Neural cell (in vitro differentiated cells): ENCODE measurements at regions not wholly inside any gene's neighbourhood (a gene's known extent, or its start where the extent isn't known, plus 50 kb on each side); places are given as distances from the start of the nearest gene placed in this dataset.
A peak's percentile ranks its signal among the peaks of the same experiment; 100 is the strongest.

Experiments used
- H2AFZ ChIP-seq: fragments of 200-600, 300-800 bp; sonication (generic), shearing (Covaris generic); 2 replicates; pipeline ENCODE4 v1.6.0; 2014; ENCODE audit warnings: low read depth, mild to moderate bottlenecking, antibody characterized with exemption, low read length, moderate library complexity
- H3F3A ChIP-seq: fragments of 200-600 bp; shearing (Covaris generic); 2 replicates; pipeline ENCODE4 v1.6.1; 2016; ENCODE audit warnings: mild to moderate bottlenecking, moderate library complexity, mixed read lengths, antibody characterized with exemption, low read length; ENCODE audit not compliant: insufficient read depth, poor library complexity, severe bottlenecking
- H3K27ac ChIP-seq: fragments of 200-600, 300-800 bp; sonication (generic), shearing (Covaris generic); 2 replicates; pipeline ENCODE4 v1.5.1; 2014; ENCODE audit warnings: mild to moderate bottlenecking, low read length, moderate library complexity
- H3K27me3 ChIP-seq: fragments of 300-800, 200-600 bp; sonication (generic), shearing (Covaris generic); 2 replicates; pipeline ENCODE4 v1.6.0; 2014; ENCODE audit warnings: mild to moderate bottlenecking, low read depth, low read length, moderate library complexity; ENCODE audit not compliant: insufficient read depth
- H3K36me3 ChIP-seq: fragments of 300-800, 200-600 bp; sonication (generic), shearing (Covaris generic); 2 replicates; pipeline ENCODE4 v1.5.1; 2014; ENCODE audit warnings: mild to moderate bottlenecking, antibody characterized with exemption, low read length, moderate library complexity; ENCODE audit not compliant: insufficient read depth
- H3K4me2 ChIP-seq: fragments of 300-800, 200-600 bp; sonication (generic), shearing (Covaris generic); 2 replicates; pipeline ENCODE4 v1.6.0; 2014; ENCODE audit warnings: mild to moderate bottlenecking, low read length
- H3K4me3 ChIP-seq: fragments of 300-800, 200-600 bp; sonication (generic), shearing (Covaris generic); 2 replicates; pipeline ENCODE4 v1.5.1; 2014; ENCODE audit warnings: mild to moderate bottlenecking, low read length, moderate library complexity
- H3K79me2 ChIP-seq: fragments of 200-600 bp; shearing (Covaris generic); replicated peaks from 2 replicates; pipeline ENCODE4 v1.6.0; 2014; ENCODE audit warnings: mild to moderate bottlenecking, low read length, moderate library complexity; ENCODE audit not compliant: insufficient read depth
- H3K9ac ChIP-seq: fragments of 300-800, 200-600 bp; sonication (generic), shearing (Covaris generic); 2 replicates; pipeline ENCODE4 v1.6.1; 2016; ENCODE audit warnings: mild to moderate bottlenecking, low read length, mixed read lengths
- H3K9me2 ChIP-seq: fragments of 200-600 bp; shearing (Covaris generic); 2 replicates; pipeline ENCODE4 v1.6.1; 2016; ENCODE audit warnings: mild to moderate bottlenecking, low read length, mixed read lengths; ENCODE audit not compliant: insufficient read depth
- H3K9me3 ChIP-seq: fragments of 200-600, 300-800 bp; sonication (generic), shearing (Covaris generic); 2 replicates; pipeline ENCODE4 v1.6.1; 2016; ENCODE audit warnings: mild to moderate bottlenecking, mixed run types, low read length, moderate library complexity, mixed read lengths
- H4K20me1 ChIP-seq: fragments of 200-600 bp; shearing (Covaris generic); 2 replicates; pipeline ENCODE4 v1.6.1; 2016; ENCODE audit warnings: mild to moderate bottlenecking, mixed run types; ENCODE audit not compliant: insufficient read depth
- EP300 ChIP-seq: fragments of 450-650 bp; conservative IDR thresholded peaks from 2 replicates; pipeline ENCODE4 v1.6.1; 2014; ENCODE audit warnings: antibody characterized with exemption, mild to moderate bottlenecking, moderate library complexity; ENCODE audit not compliant: poor library complexity, severe bottlenecking
- EZH2 ChIP-seq: fragments of 200-600, 300-800 bp; shearing (Covaris generic), sonication (generic); IDR thresholded peaks from 2 replicates; pipeline ENCODE4 v1.6.1; 2014; ENCODE audit warnings: antibody characterized with exemption, low read length, borderline replicate concordance, mild to moderate bottlenecking; ENCODE audit not compliant: insufficient read depth, poor library complexity, severe bottlenecking
- MXI1 ChIP-seq: fragments of 450-650 bp; conservative IDR thresholded peaks from 2 replicates; pipeline ENCODE4 v1.6.1; 2014; ENCODE audit warnings: antibody characterized with exemption, mild to moderate bottlenecking; ENCODE audit not compliant: poor library complexity, severe bottlenecking
- POLR2AphosphoS5 ChIP-seq: IDR thresholded peaks from 2 replicates; pipeline ENCODE4 v1.6.1; 2012
- RAD21 ChIP-seq: fragments of 450-650 bp; conservative IDR thresholded peaks from 2 replicates; pipeline ENCODE4 v1.6.1; 2014; ENCODE audit warnings: antibody characterized with exemption, mild to moderate bottlenecking, moderate library complexity
- REST ChIP-seq: IDR thresholded peaks from 2 replicates; pipeline ENCODE4 v1.6.1; 2012; ENCODE audit warnings: borderline replicate concordance
- TAF1 ChIP-seq: IDR thresholded peaks from 2 replicates; pipeline ENCODE4 v1.6.1; 2012; ENCODE audit warnings: low read depth

- Histone ChIP-seq H4K20me1 (no peaks in the 10 kb centered on the region), H3F3A (peaks cover 3% of the 10 kb centered on the region), H3K27me3 (no peaks in the 10 kb centered on the region), H3K9ac (no peak overlapping the region), H2AFZ (no peak overlapping the region), H3K79me2 (no peaks in the 10 kb centered on the region), H3K36me3 (no peaks in the 10 kb centered on the region), H3K9me3 (no peaks in the 10 kb centered on the region), H3K4me3 (peak overlapping the region; percentile 46), H3K9me2 (no peaks in the 10 kb centered on the region), H3K27ac (peak overlapping the region; percentile 69), H3K4me2 (peak overlapping the region; percentile 60)
- TF ChIP-seq POLR2AphosphoS5, result peak; percentile 69
- TF ChIP-seq EP300, result peak; percentile 80
- TF ChIP-seq MXI1, result no peak
- peak; percentile 35 for TF ChIP-seq RAD21
- TF ChIP-seq EZH2, result no peak
- TF ChIP-seq REST, result peak; percentile 54
- no peak for TF ChIP-seq TAF1
Observed at GRCh38 chr4:59195839-59196238, 2004.3 kb upstream of the ADGRL3 start.

- H3K4me2 ChIP-seq, result peak overlapping the region; percentile 1
- no peaks in the 10 kb centered on the region for H3K27me3 ChIP-seq
- no peaks in the 10 kb centered on the region for H3K36me3 ChIP-seq
- no peaks in the 10 kb centered on the region for H4K20me1 ChIP-seq
- H3K27ac ChIP-seq, result peak overlapping the region; percentile 71
- H3K9me3 ChIP-seq, result no peaks in the 10 kb centered on the region
- peak; percentile 64 for TF ChIP-seq POLR2AphosphoS5
- peak; percentile 65 for TF ChIP-seq EP300
- TF ChIP-seq REST, result no peak
- H3K9me2 ChIP-seq, result no peaks in the 10 kb centered on the region
- H3K79me2 ChIP-seq, result no peaks in the 10 kb centered on the region
- H3F3A ChIP-seq, result no peaks in the 10 kb centered on the region
- peak overlapping the region; percentile 13 for H3K9ac ChIP-seq
- no peak overlapping the region for H2AFZ ChIP-seq
- H3K4me3 ChIP-seq, result peak overlapping the region; percentile 14
Observed at GRCh38 chr4:59200992-59201391, 1999.1 kb upstream of the ADGRL3 start.
